Adrenal gland (tissue), 5 donors: ENCODE measurements at regions not wholly inside any gene's neighbourhood (a gene's known extent, or its start where the extent isn't known, plus 50 kb on each side); places are given as distances from the start of the nearest gene placed in this dataset.

Source experiments
- POLR2A ChIP-seq, 2 donors: fragments of 450-650 bp; IDR thresholded peaks; one replicate each; pipeline ENCODE4 v1.6.1; 2017; ENCODE audit warnings: antibody characterized with exemption in 2 of 2, mild to moderate bottlenecking in 2 of 2, moderate library complexity in 1 of 2
- TF ChIP-seq, protein P1 (sequence below), 6 experiments: fragments of 450-650 bp in 4 of 6; fragments of 200-600 bp in 2 of 6; sonication (generic) in 1 of 6; IDR thresholded peaks; 1 replicate in 5 of 6; 2 replicates in 1 of 6; pipeline versions ENCODE4 v1.5.1 to v1.8.0; 2016 to 2021; ENCODE audit warnings: antibody characterized with exemption in 6 of 6, mild to moderate bottlenecking in 2 of 6, moderate library complexity in 1 of 6
- donor health status: DM: no; HTN: no; CAD: no.

DNA sequence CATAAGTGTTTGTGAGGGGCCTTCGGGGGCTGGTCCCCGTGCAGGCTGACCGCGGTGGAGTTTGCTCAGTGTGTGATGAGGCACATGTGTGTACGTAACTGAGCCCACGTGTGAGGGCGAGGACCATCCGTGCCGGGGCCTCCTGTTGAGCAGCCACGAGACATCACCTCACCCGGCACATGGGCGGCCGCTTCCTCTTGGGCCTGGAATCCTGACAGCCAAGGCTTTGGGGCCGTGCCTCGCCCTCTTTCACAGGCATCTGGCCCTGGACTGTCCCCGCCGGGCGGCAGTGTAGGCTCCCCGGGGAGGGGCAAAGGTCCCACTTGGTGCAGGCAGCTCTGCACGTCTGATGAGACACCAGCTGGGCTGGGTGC is 202.3 kb downstream of the DLL1 start:
- TF ChIP-seq POLR2A (IDR thresholded peaks at IDR 0.05) = no peak
- TF ChIP-seq, protein P1, sequence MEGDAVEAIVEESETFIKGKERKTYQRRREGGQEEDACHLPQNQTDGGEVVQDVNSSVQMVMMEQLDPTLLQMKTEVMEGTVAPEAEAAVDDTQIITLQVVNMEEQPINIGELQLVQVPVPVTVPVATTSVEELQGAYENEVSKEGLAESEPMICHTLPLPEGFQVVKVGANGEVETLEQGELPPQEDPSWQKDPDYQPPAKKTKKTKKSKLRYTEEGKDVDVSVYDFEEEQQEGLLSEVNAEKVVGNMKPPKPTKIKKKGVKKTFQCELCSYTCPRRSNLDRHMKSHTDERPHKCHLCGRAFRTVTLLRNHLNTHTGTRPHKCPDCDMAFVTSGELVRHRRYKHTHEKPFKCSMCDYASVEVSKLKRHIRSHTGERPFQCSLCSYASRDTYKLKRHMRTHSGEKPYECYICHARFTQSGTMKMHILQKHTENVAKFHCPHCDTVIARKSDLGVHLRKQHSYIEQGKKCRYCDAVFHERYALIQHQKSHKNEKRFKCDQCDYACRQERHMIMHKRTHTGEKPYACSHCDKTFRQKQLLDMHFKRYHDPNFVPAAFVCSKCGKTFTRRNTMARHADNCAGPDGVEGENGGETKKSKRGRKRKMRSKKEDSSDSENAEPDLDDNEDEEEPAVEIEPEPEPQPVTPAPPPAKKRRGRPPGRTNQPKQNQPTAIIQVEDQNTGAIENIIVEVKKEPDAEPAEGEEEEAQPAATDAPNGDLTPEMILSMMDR (IDR thresholded peaks at IDR 0.05) = no peak
